ENCODE measurements at regions not wholly inside any gene's neighbourhood (a gene's known extent, or its start where the extent isn't known, plus 50 kb on each side); places are given as distances from the start of the nearest gene placed in this dataset.

GRCh38 chr5:100407053-100407452, 128.1 kb upstream of the FAM174A start:
- TF ChIP-seq POLR2A (IDR thresholded peaks at IDR 0.05) (no peak), POLR2AphosphoS5 (IDR thresholded peaks at IDR 0.05) (no peak), CTCF (IDR thresholded peaks at IDR 0.05) (no peak)
